Nephron progenitor cell (in vitro differentiated cells): ENCODE measurements at regions not wholly inside any gene's neighbourhood (a gene's known extent, or its start where the extent isn't known, plus 50 kb on each side); places are given as distances from the start of the nearest gene placed in this dataset.
A peak's percentile ranks its signal among the peaks of the same experiment; 100 is the strongest.

Experiments used
- DNase-seq: peaks from one replicate; pipeline ENCODE4 v3.0.0; 2021
- H3K27ac Mint-ChIP-seq: 2 replicates; pipeline ENCODE4 v1.8.0; 2021; ENCODE audit warnings: mild to moderate bottlenecking, moderate library complexity, mixed read lengths
- H3K27me3 Mint-ChIP-seq: 2 replicates; pipeline ENCODE4 v1.8.0; 2021; ENCODE audit warnings: mild to moderate bottlenecking, low read depth, mixed read lengths; ENCODE audit not compliant: poor library complexity
- H3K36me3 Mint-ChIP-seq: 2 replicates; pipeline ENCODE4 v1.8.0; 2021; ENCODE audit warnings: low read depth, mixed read lengths
- H3K4me1 Mint-ChIP-seq: 2 replicates; pipeline ENCODE4 v1.8.0; 2021; ENCODE audit warnings: mixed read lengths
- H3K4me3 Mint-ChIP-seq: 2 replicates; pipeline ENCODE4 v1.8.0; 2021; ENCODE audit warnings: mild to moderate bottlenecking, moderate library complexity, mixed read lengths
- H3K9me3 Mint-ChIP-seq: 2 replicates; pipeline ENCODE4 v1.8.0; 2021; ENCODE audit warnings: mild to moderate bottlenecking, moderate library complexity, mixed read lengths
- TF ChIP-seq, protein P1 (sequence below): fragments of 200-600 bp; sonication (generic); IDR thresholded peaks from 2 replicates; pipeline ENCODE4 v1.5.0; 2021; ENCODE audit warnings: antibody characterized with exemption

DNA sequence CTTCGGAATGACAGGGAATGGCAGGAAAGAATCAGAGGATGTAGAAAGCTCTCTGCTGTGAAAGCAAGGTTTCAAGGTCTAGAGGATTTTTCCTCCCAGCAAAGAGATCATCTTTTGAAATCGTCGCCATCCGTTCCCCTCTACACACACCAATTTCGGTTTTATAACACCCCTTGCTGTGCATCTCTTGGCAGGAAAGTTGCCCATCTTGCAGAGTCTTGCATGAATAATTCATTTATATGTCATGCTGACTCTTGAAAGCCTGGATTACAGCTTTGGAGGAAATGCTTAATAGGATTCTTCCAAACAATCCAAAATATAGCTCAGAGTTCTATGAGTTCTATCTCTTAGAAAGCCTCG, 262.7 kb downstream of the CHL1 start:
- TF ChIP-seq, protein P1, sequence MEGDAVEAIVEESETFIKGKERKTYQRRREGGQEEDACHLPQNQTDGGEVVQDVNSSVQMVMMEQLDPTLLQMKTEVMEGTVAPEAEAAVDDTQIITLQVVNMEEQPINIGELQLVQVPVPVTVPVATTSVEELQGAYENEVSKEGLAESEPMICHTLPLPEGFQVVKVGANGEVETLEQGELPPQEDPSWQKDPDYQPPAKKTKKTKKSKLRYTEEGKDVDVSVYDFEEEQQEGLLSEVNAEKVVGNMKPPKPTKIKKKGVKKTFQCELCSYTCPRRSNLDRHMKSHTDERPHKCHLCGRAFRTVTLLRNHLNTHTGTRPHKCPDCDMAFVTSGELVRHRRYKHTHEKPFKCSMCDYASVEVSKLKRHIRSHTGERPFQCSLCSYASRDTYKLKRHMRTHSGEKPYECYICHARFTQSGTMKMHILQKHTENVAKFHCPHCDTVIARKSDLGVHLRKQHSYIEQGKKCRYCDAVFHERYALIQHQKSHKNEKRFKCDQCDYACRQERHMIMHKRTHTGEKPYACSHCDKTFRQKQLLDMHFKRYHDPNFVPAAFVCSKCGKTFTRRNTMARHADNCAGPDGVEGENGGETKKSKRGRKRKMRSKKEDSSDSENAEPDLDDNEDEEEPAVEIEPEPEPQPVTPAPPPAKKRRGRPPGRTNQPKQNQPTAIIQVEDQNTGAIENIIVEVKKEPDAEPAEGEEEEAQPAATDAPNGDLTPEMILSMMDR: no peak
- H3K27ac Mint-ChIP-seq: no peak overlapping the region
- no peaks in the 10 kb centered on the region for H3K36me3 Mint-ChIP-seq
- H3K9me3 Mint-ChIP-seq: peaks cover 3% of the 10 kb centered on the region
- no peaks in the 10 kb centered on the region for H3K27me3 Mint-ChIP-seq
- no peak overlapping the region for H3K4me3 Mint-ChIP-seq
- H3K4me1 Mint-ChIP-seq: peaks cover 4% of the 10 kb centered on the region
- DNase-seq: no peak

DNA sequence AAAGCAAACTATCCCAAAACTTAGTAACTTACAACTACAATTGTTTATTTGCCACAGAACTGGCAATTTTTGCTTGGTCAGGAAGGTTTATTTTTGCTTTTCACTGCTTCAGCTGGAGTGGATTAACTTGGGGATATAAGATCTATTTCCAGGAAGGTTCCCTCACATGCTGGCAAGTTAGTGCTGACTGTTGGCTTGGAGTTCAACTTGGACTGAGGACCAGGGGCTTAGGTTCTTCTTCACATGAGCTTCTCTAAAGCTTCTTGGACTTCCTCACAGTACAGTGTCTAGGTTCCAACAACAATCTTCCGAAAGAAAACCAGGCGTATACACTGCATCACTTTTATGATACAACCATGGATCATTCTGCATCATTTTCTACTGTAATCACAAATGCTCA, 264.4 kb downstream of the CHL1 start:
- Mint-ChIP-seq H3K36me3 (no peaks in the 10 kb centered on the region), H3K27me3 (no peaks in the 10 kb centered on the region), H3K4me1 (peaks cover 4% of the 10 kb centered on the region), H3K4me3 (no peak overlapping the region), H3K9me3 (peaks cover 3% of the 10 kb centered on the region), H3K27ac (no peak overlapping the region)
- TF ChIP-seq, protein P1: no peak
- no peak for DNase-seq

DNA sequence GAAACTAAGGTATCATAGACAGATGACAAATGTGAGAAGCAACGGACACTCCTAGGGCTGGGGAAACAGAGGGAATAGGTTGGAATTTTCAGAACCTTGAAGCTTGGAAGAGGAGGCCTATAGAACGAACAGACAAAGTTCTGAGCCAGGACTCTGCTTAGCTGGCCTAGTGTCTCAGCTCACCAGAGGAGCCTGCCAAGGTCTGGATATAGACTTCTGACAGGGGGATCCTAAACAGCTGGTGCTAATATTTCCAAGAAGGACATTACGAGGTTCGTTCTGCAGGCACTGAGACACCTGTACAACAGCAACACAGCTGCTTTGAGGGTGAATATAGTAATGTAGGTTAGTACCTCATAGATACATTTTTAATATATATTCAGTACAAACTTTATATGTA, 266.3 kb downstream of the CHL1 start:
- no peak for DNase-seq
- Mint-ChIP-seq H3K36me3 (no peaks in the 10 kb centered on the region), H3K27me3 (no peaks in the 10 kb centered on the region), H3K9me3 (peaks cover 3% of the 10 kb centered on the region), H3K27ac (no peak overlapping the region), H3K4me3 (no peak overlapping the region), H3K4me1 (peaks cover 4% of the 10 kb centered on the region)
- TF ChIP-seq, protein P1: no peak

DNA sequence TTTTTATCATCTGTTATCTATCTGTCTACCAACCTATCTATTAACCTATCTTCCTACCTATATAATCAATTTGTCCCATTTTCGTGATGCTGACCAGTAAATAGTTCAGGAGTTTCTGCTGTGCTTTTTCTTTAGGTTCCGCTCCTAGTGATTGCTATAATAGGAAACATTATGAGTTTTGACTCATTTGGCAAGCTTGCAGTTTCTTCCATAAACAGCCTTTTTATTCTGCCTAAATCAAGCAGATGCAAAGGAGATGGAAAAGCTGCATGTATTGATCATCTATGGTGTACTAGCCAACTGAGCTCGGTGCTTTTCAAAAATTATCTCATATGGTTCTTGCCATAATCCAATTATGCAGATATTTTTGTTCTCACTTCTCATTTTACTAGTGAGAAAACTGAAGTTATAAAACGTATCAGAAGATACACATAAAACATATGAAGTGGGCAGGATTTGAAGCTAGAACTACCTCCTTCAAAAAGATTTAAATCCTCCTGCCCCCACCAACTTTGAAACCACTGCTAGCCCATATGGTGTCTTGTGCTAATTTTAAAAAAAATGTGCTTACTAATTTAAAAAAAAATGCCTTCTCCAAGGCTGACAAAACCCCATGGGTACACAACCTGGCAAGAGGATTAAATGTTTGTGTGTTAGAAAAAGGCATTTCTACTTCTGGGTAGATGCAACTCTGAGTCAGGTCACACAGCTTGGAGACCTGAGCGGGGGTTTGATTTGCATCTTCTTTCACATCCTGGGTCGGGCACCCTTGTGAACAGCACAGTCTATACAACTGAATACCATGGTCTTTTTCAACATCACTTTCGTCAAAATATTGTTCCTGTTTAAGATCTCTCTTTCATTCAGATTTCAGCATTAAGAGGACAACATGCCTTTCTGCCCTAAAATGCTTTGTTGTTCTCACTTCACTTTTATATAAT, 267.0 kb downstream of the CHL1 start:
- Mint-ChIP-seq H3K36me3 (no peaks in the 10 kb centered on the region), H3K4me1 (peaks cover 4% of the 10 kb centered on the region), H3K27me3 (no peaks in the 10 kb centered on the region), H3K27ac (no peak overlapping the region), H3K9me3 (peaks cover 3% of the 10 kb centered on the region), H3K4me3 (no peak overlapping the region)
- no peak for DNase-seq
- TF ChIP-seq, protein P1: no peak

DNA sequence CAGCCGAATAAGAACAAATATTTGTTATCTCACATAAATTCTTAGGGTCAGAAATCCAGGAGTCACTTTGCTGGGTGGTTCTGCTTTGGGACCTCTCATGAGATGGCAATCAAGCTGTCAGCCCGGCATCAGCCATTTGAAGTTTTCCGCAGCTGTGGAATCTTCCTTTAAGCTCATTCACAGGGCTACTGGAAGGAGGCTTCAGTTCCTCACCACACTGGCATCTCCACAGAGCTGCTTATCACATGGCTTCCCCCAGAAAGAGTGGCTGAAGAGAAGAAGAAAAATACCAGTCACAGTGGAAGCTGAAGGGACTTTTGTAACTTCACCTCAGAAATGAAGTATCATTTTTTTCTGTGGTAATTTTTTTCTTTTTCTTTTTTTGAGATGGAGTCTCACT, 267.7 kb downstream of the CHL1 start:
- DNase-seq: no peak
- H3K36me3 Mint-ChIP-seq: no peaks in the 10 kb centered on the region
- TF ChIP-seq, protein P1: no peak
- no peak overlapping the region for H3K4me3 Mint-ChIP-seq
- H3K27me3 Mint-ChIP-seq: no peaks in the 10 kb centered on the region
- H3K9me3 Mint-ChIP-seq: peaks cover 3% of the 10 kb centered on the region
- H3K4me1 Mint-ChIP-seq: peaks cover 4% of the 10 kb centered on the region
- H3K27ac Mint-ChIP-seq: no peak overlapping the region

DNA sequence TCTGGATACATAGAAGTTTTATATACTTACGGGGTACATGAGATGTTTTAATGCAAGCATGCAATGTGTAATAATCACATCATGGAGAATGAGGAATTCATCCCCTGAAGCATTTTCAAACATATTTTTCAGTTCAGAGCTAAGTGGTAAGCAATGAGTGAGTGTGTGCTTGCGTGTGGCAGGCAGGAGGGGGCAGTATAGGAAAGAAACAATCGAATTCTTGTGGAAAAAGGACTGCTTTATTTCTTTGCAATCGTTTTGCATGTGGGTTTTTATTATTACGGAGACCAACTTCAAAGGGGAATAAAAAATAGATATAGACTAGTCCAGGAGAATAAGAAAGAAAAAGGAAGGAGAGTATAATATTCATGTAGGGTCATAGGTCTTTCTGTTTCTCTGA, 271.6 kb downstream of the CHL1 start:
- DNase-seq: peak; percentile 21
- Mint-ChIP-seq H3K27ac (no peak overlapping the region), H3K27me3 (peaks cover under 1% of the 10 kb centered on the region), H3K4me3 (no peak overlapping the region), H3K4me1 (peaks cover 4% of the 10 kb centered on the region), H3K36me3 (no peaks in the 10 kb centered on the region), H3K9me3 (peaks cover 11% of the 10 kb centered on the region)
- TF ChIP-seq, protein P1: peak; percentile 67
